ENCODE measurements at regions not wholly inside any gene's neighbourhood (a gene's known extent, or its start where the extent isn't known, plus 50 kb on each side); places are given as distances from the start of the nearest gene placed in this dataset.

- no peaks in the 10 kb centered on the region for H3K36me3 ChIP-seq
- no peak for DNase-seq
- TF ChIP-seq CTCF (IDR thresholded peaks at IDR 0.05; ENCODE audit: low read depth, low read length) = no peak
- no peak overlapping the region for H3K4me3 ChIP-seq (ENCODE audit: low read depth, low read length)
- H3K9me3 ChIP-seq (ENCODE audit: severe bottlenecking) = no peaks in the 10 kb centered on the region
- H3K27ac ChIP-seq = no peak overlapping the region
- H3K27me3 ChIP-seq (ENCODE audit: insufficient read depth, low read depth, severe bottlenecking) = no peaks in the 10 kb centered on the region
These were observed 106.0 kb downstream of the ADAMTS15 start for GRCh38 chr11:130554241-130555055.

DNA sequence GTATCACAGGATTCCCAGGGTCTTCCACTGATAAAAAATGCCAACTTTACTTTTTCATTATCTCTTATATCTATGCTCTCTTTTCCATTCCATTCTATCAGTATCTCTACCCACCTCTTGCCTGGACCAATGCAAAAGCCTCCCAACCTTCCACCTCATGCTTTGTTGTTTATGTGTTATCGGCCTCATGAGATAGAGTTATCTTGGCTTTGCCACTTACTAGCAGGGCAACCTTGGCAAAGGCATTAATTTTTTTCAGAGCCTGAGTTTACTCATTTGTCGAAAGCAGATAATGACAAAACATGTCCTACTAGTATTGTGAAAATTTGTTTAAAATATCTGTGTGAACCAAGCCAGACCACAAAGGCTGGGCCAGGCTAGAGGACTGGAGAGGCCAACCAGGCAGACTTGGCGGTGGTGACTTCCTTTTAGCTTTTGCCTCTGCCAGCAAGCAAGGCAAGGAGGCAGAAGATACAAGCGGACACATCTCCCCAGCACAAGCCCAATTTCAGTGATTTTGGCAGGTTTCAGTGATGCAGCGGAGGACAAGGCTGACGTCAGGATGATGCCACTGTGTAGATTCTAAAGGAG lies 106.9 kb downstream of the ADAMTS15 start:
- no peak overlapping the region for H3K27ac ChIP-seq
- H3K36me3 ChIP-seq = no peaks in the 10 kb centered on the region
- no peak for TF ChIP-seq CTCF (IDR thresholded peaks at IDR 0.05; ENCODE audit: low read depth, low read length)
- DNase-seq = no peak
- no peaks in the 10 kb centered on the region for H3K27me3 ChIP-seq (ENCODE audit: insufficient read depth, low read depth, severe bottlenecking)
- no peak overlapping the region for H3K4me3 ChIP-seq (ENCODE audit: low read depth, low read length)
- H3K9me3 ChIP-seq (ENCODE audit: severe bottlenecking) = no peaks in the 10 kb centered on the region

GRCh38 chr11:130560000-130560780 lies 111.7 kb downstream of the ADAMTS15 start:
- no peaks in the 10 kb centered on the region for H3K9me3 ChIP-seq (ENCODE audit: severe bottlenecking)
- no peak overlapping the region for H3K27ac ChIP-seq
- no peak for DNase-seq
- no peak overlapping the region for H3K4me3 ChIP-seq (ENCODE audit: low read depth, low read length)
- no peaks in the 10 kb centered on the region for H3K27me3 ChIP-seq (ENCODE audit: insufficient read depth, low read depth, severe bottlenecking)
- no peak for TF ChIP-seq CTCF (IDR thresholded peaks at IDR 0.05; ENCODE audit: low read depth, low read length)
- H3K36me3 ChIP-seq = no peaks in the 10 kb centered on the region

DNA sequence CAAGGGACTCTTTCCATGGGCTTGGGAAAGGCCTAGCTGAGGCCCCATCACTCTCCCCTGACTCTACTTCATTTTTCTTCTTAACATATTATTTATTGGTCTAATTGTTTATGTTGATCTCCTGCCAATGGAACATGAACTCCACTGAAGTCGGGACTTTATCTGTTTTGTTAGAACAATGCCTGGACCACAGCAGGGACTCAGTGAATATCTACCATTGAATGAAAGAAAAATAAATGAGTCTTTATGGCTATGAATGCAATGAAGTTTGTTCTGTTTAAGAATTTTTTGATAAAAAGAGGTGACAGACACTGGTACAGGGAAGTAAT lies 112.3 kb downstream of the ADAMTS15 start:
- DNase-seq = no peak
- Histone ChIP-seq H3K4me3 (ENCODE audit: low read depth, low read length) (no peak overlapping the region), H3K27ac (no peak overlapping the region), H3K27me3 (ENCODE audit: insufficient read depth, low read depth, severe bottlenecking) (no peaks in the 10 kb centered on the region), H3K9me3 (ENCODE audit: severe bottlenecking) (no peaks in the 10 kb centered on the region), H3K36me3 (no peaks in the 10 kb centered on the region)
- no peak for TF ChIP-seq CTCF (IDR thresholded peaks at IDR 0.05; ENCODE audit: low read depth, low read length)

DNA sequence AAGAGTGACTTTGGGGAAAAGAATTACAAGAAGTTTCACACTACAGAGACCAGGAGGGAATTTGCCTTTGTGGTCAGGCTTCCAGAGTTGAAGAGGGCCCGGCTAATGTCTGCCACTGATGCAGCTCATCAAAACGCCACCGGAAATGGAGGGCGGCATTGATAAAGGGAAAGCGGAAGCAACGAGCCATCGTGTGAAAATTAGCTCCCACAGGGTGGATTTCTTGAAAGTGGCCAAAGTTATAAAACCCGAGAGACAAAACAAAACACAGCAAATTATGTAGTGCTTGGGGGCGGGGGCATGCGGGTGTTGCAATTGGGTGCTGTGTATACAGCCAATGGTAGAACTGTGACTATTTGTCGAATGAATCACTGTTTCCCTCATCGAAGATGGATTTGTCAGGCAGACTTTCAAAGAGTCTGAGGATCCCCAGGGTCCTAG lies 113.0 kb downstream of the ADAMTS15 start:
- Histone ChIP-seq H3K9me3 (ENCODE audit: severe bottlenecking) (no peaks in the 10 kb centered on the region), H3K27ac (no peak overlapping the region), H3K27me3 (ENCODE audit: insufficient read depth, low read depth, severe bottlenecking) (no peaks in the 10 kb centered on the region), H3K36me3 (no peaks in the 10 kb centered on the region), H3K4me3 (ENCODE audit: low read depth, low read length) (no peak overlapping the region)
- DNase-seq = no peak
- no peak for TF ChIP-seq CTCF (IDR thresholded peaks at IDR 0.05; ENCODE audit: low read depth, low read length)

Data from WERI-Rb-1 (cell line).